B cell (primary cell): ENCODE measurements at regions not wholly inside any gene's neighbourhood (a gene's known extent, or its start where the extent isn't known, plus 50 kb on each side); places are given as distances from the start of the nearest gene placed in this dataset.

Source experiments
- ATAC-seq: fragments of 200-7000 bp; cut with Tn5 transposase; one replicate; pipeline ENCODE4 v1.10.0; 2021; ENCODE audit warnings: low read depth, mild to moderate bottlenecking, moderate number of reproducible peaks, moderate library complexity
- CTCF ChIA-PET: fragments of 350-600 bp; sonication (Branson Sonifier 250); formaldehyde crosslinking; loops from one replicate; lab custom pipeline; 2021; ENCODE audit warnings: antibody characterized with exemption, inconsistent platforms; lab: Charles Lee
- POLR2A ChIA-PET: fragments of 350-600 bp; sonication (Branson Sonifier 250); formaldehyde crosslinking; loops from one replicate; lab custom pipeline; 2021; ENCODE audit warnings: antibody characterized with exemption; lab: Charles Lee
- DNase-seq: peaks from one replicate; pipeline ENCODE4 v3.0.0; 2013
- H2AFZ ChIP-seq: 2 replicates; pipeline ENCODE4 v1.6.1; 2012; ENCODE audit warnings: mild to moderate bottlenecking, low read depth, low read length; ENCODE audit not compliant: insufficient read depth, poor library complexity, severe bottlenecking
- H3K27ac ChIP-seq, 2 donors: 1 replicate in 1 of 2; 2 replicates in 1 of 2; pipeline ENCODE4 v1.5.1; 2012 to 2013; ENCODE audit warnings: low read length in 2 of 2, mild to moderate bottlenecking in 2 of 2, moderate library complexity in 1 of 2
- H3K27me3 ChIP-seq, 4 experiments: fragments of 200-600 bp in 1 of 4; sonication (generic) in 1 of 4; replicated peaks in 1 of 4; 1 replicate in 2 of 4; 2 replicates in 2 of 4; pipeline versions ENCODE4 v1.6.1 to v1.7.0; 2013 to 2016; ENCODE audit warnings: low read length in 3 of 4, mild to moderate bottlenecking in 2 of 4, mixed read lengths in 1 of 4, moderate library complexity in 1 of 4; ENCODE audit not compliant: insufficient read depth in 4 of 4, control insufficient read depth in 3 of 4; ENCODE audit errors: control extremely low read depth in 1 of 4
- H3K36me3 ChIP-seq, 2 experiments: replicated peaks in 1 of 2; 1 replicate in 1 of 2; 2 replicates in 1 of 2; pipeline versions ENCODE4 v1.6.1 to v1.7.1; 2013; ENCODE audit warnings: low read length in 1 of 2; ENCODE audit not compliant: insufficient read depth in 2 of 2, control insufficient read depth in 1 of 2; ENCODE audit errors: control extremely low read depth in 1 of 2, extremely low read depth in 1 of 2
- H3K4me1 ChIP-seq, 2 donors: fragments of 200-600 bp in 1 of 2; sonication (generic) in 1 of 2; 1 replicate in 1 of 2; 2 replicates in 1 of 2; pipeline versions ENCODE4 v1.5.1 to v1.6.1; 2013 to 2017; ENCODE audit warnings: low read length in 2 of 2; ENCODE audit not compliant: control insufficient read depth in 2 of 2, insufficient read depth in 2 of 2
- H3K4me2 ChIP-seq: replicated peaks from 2 replicates; pipeline ENCODE3; 2012; ENCODE audit warnings: mild to moderate bottlenecking, low read depth, low read length; ENCODE audit not compliant: poor library complexity, severe bottlenecking
- H3K4me3 ChIP-seq, 5 experiments: fragments of 200-600 bp in 1 of 5; sonication (generic) in 1 of 5; 1 replicate in 3 of 5; 2 replicates in 2 of 5; pipeline versions ENCODE4 v1.5.1 to v1.7.0; 2011 to 2016; ENCODE audit warnings: low read length in 4 of 5, mild to moderate bottlenecking in 4 of 5, low read depth in 2 of 5, control low read depth in 1 of 5, moderate library complexity in 1 of 5; ENCODE audit not compliant: insufficient read depth in 1 of 5; ENCODE audit errors: control extremely low read depth in 1 of 5, extremely low read depth in 1 of 5
- H3K79me2 ChIP-seq: fragments of 200-600 bp; sonication (generic); one replicate; pipeline ENCODE4 v1.6.0; 2016; ENCODE audit warnings: low read length; ENCODE audit not compliant: control insufficient read depth, insufficient read depth
- H3K9ac ChIP-seq: fragments of 200-600 bp; sonication (generic); 2 replicates; pipeline ENCODE4 v1.6.1; 2017; ENCODE audit warnings: mild to moderate bottlenecking, low read length, moderate library complexity
- H3K9me3 ChIP-seq, 3 donors: one replicate each; pipeline versions ENCODE4 v1.6.1 to v1.7.1; 2013; ENCODE audit warnings: low read length in 2 of 3; ENCODE audit not compliant: control insufficient read depth in 2 of 3, insufficient read depth in 1 of 3; ENCODE audit errors: control extremely low read depth in 1 of 3
- H4K20me1 ChIP-seq: 2 replicates; pipeline ENCODE4 v1.6.0; 2012; ENCODE audit warnings: mild to moderate bottlenecking, low read length; ENCODE audit not compliant: insufficient read depth, control insufficient read depth, poor library complexity, severe bottlenecking
- H3K27ac Mint-ChIP-seq: one replicate; pipeline ENCODE4 v1.8.0; 2021; ENCODE audit warnings: mixed read lengths
- H3K27me3 Mint-ChIP-seq: one replicate; pipeline ENCODE4 v1.8.0; 2021; ENCODE audit warnings: mixed read lengths
- H3K4me1 Mint-ChIP-seq: one replicate; pipeline ENCODE4 v1.8.0; 2021; ENCODE audit warnings: mixed read lengths
- H3K4me3 Mint-ChIP-seq: one replicate; pipeline ENCODE4 v1.8.0; 2021; ENCODE audit warnings: mixed read lengths
- H3K9me3 Mint-ChIP-seq: one replicate; pipeline ENCODE4 v1.8.0; 2022; ENCODE audit warnings: mixed read lengths; ENCODE audit not compliant: insufficient read depth
- EZH2 ChIP-seq: IDR thresholded peaks from 2 replicates; pipeline ENCODE4 v1.6.1; 2012; ENCODE audit warnings: borderline replicate concordance, low read depth, mild to moderate bottlenecking, moderate library complexity, low read length; ENCODE audit not compliant: insufficient read depth, poor library complexity, severe bottlenecking
- WGBS: methylation state at CpG from one replicate; pipeline ENCODE4 v1.1.5; 2013; ENCODE audit warnings: missing lambda C conversion rate; ENCODE audit not compliant: insufficient coverage; 5-methylcytosine and 5-hydroxymethylcytosine counted together
- intact Hi-C: fragments of 100-400 bp; cut with micrococcal nuclease; formaldehyde crosslinking; loops from one replicate; pipeline ENCODE4 v1.10.0; 2022
- TF ChIP-seq, protein P1 (sequence below): fragments of 200-600 bp; IDR thresholded peaks from one replicate; pipeline ENCODE4 v1.8.0; 2022; ENCODE audit warnings: antibody characterized with exemption, mild to moderate bottlenecking

DNA sequence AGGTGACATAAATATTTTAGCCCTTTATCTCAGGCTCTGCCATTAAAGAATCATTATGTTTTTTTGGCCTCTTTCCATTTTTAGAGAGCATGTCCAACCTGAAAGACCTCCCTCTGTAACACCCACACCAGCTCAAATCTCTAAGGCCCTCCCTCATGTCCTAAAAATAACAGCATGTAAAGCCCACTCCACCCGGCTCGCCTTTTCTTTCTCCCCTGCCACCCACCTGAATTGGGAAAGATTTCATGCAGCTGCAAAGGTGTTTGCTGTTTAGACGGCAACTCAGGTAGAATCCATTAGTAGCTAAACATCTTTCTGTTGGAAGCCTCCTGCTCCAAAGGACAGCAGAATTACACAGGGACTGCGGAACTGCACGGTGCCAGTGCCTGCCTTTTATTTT lies 79.9 kb downstream of the DMRTA2 start:
- peaks cover 0 to 5% (median 0%) of the 10 kb centered on the region in 3 donors for H3K9me3 ChIP-seq
- 89% methylated on average over 4 of the region's 5 CpGs for WGBS
- no peak for TF ChIP-seq EZH2
- TF ChIP-seq, protein P1, sequence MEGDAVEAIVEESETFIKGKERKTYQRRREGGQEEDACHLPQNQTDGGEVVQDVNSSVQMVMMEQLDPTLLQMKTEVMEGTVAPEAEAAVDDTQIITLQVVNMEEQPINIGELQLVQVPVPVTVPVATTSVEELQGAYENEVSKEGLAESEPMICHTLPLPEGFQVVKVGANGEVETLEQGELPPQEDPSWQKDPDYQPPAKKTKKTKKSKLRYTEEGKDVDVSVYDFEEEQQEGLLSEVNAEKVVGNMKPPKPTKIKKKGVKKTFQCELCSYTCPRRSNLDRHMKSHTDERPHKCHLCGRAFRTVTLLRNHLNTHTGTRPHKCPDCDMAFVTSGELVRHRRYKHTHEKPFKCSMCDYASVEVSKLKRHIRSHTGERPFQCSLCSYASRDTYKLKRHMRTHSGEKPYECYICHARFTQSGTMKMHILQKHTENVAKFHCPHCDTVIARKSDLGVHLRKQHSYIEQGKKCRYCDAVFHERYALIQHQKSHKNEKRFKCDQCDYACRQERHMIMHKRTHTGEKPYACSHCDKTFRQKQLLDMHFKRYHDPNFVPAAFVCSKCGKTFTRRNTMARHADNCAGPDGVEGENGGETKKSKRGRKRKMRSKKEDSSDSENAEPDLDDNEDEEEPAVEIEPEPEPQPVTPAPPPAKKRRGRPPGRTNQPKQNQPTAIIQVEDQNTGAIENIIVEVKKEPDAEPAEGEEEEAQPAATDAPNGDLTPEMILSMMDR, result no peak
- no peak overlapping the region for H3K9ac ChIP-seq
- no peaks in the 10 kb centered on the region for H3K79me2 ChIP-seq
- no peak for DNase-seq
- H4K20me1 ChIP-seq, result no peaks in the 10 kb centered on the region
- Mint-ChIP-seq H3K27ac (no peak overlapping the region), H3K4me3 (no peak overlapping the region), H3K4me1 (no peaks in the 10 kb centered on the region), H3K27me3 (peaks cover 30% of the 10 kb centered on the region), H3K9me3 (no peaks in the 10 kb centered on the region)
- no peak overlapping the region for H2AFZ ChIP-seq
- intact Hi-C loops, result loop anchor here (10.0 kb wide), 1 partner anchor 1669 kb away; no protein-coding TSS in a partner anchor
- H3K4me3 ChIP-seq, result no peak overlapping the region
- H3K4me1 ChIP-seq, result no peaks in the 10 kb centered on the region
- no peak overlapping the region for H3K4me2 ChIP-seq
- ChIA-PET CTCF (interaction anchor here (1.2 to 3.2 kb wide), 3 partner anchors 7 to 12 kb away, joined by 3 to 9 read pairs (median 8); no protein-coding TSS in a partner anchor), POLR2A (no interaction called here)
- ATAC-seq, result no peak
- no peak overlapping the region for H3K27ac ChIP-seq
- H3K27me3 ChIP-seq, result peaks cover 0 to 3% (median under 1%) of the 10 kb centered on the region in 4 experiments
- H3K36me3 ChIP-seq, result no peaks in the 10 kb centered on the region

GRCh38 chr1:50342525-50342924 lies 80.7 kb downstream of the DMRTA2 start:
- Mint-ChIP-seq H3K4me3 (no peak overlapping the region), H3K27me3 (peaks cover 34% of the 10 kb centered on the region), H3K27ac (no peak overlapping the region), H3K4me1 (no peaks in the 10 kb centered on the region), H3K9me3 (no peaks in the 10 kb centered on the region)
- no peak for ATAC-seq
- Histone ChIP-seq H2AFZ (no peak overlapping the region), H3K9ac (no peak overlapping the region), H3K4me2 (no peak overlapping the region), H3K9me3 (peaks cover 0 to 5% (median 0%) of the 10 kb centered on the region in 3 donors), H3K27me3 (peaks cover 0 to 3% (median 0%) of the 10 kb centered on the region in 4 experiments), H3K4me3 (no peak overlapping the region), H4K20me1 (no peaks in the 10 kb centered on the region), H3K27ac (no peak overlapping the region), H3K4me1 (no peaks in the 10 kb centered on the region), H3K79me2 (no peaks in the 10 kb centered on the region), H3K36me3 (no peaks in the 10 kb centered on the region)
- ChIA-PET CTCF (interaction anchor here (1.2 to 3.2 kb wide), 4 partner anchors 8 to 11 kb away, joined by 3 to 9 read pairs (median 7); no protein-coding TSS in a partner anchor), POLR2A (no interaction called here)
- DNase-seq, result no peak
- intact Hi-C loops, result loop anchor here (10.0 kb wide), 1 partner anchor 1668 kb away; no protein-coding TSS in a partner anchor
- TF ChIP-seq, protein P1, result no peak
- no peak for TF ChIP-seq EZH2
